ENCODE measurements at regions not wholly inside any gene's neighbourhood (a gene's known extent, or its start where the extent isn't known, plus 50 kb on each side); places are given as distances from the start of the nearest gene placed in this dataset.

DNA sequence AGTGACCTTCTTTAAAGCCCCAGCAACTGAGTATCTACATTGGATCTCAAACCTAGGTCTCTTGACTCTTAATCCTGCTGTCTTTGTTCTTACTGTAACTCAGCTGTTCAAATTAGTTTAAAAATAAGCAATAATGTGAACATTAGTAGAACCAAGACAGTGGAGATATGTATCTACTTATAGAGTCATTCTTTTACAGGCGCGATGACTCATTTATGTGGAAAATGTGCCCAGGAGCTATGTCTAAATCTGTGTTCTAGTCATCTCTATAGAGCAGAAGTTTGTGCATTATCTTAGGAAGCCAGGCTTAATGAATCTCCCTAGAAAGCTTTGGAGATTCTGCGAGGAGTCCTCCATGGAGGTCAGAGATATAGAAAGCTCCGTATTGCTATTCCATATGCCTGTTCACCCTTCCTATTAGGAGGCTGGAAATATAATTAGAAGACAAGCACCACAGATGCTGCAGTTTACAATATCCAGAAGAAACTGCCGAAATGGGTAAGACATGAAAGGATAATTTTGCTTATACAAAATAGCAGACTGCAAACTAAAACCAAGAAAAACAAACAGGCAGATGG, 211.6 kb downstream of the TRIB2 start:
- FAIRE-seq (no peak), DNase-seq (ENCODE audit: insufficient read length, low spot score) (no peak)
- TF ChIP-seq, protein P1, sequence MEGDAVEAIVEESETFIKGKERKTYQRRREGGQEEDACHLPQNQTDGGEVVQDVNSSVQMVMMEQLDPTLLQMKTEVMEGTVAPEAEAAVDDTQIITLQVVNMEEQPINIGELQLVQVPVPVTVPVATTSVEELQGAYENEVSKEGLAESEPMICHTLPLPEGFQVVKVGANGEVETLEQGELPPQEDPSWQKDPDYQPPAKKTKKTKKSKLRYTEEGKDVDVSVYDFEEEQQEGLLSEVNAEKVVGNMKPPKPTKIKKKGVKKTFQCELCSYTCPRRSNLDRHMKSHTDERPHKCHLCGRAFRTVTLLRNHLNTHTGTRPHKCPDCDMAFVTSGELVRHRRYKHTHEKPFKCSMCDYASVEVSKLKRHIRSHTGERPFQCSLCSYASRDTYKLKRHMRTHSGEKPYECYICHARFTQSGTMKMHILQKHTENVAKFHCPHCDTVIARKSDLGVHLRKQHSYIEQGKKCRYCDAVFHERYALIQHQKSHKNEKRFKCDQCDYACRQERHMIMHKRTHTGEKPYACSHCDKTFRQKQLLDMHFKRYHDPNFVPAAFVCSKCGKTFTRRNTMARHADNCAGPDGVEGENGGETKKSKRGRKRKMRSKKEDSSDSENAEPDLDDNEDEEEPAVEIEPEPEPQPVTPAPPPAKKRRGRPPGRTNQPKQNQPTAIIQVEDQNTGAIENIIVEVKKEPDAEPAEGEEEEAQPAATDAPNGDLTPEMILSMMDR (IDR thresholded peaks at IDR 0.05; ENCODE audit: insufficient read depth, missing control alignments): no peak

DNA sequence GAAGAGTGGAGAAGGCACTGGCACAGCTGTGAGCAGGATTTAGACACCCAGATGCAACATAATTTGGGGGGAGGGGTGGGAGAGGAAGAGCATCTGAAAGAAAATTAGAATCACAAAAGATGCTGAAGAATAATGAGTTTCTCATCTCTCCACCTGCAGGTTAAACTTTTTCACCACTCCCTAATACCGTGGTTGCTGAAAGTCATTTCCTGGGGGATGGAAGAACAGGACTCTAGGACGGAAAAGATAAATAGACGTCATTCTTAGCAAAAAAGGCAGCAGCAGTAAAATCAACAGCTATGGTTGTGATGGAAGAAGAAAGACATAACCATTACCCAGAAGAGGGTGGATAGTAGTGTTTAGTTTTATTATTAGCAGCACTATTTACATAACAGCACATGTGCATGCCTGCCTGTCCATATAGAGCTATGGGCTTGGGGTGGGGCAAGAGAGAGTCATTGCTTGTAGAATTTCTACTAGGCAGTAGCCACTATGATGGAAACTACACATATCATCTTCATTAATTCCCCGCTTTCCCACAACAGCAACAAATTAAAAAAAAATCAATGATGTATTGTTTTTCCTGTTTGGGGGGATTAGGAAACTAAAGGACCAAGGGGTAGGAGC, 212.2 kb downstream of the TRIB2 start:
- TF ChIP-seq, protein P1 (IDR thresholded peaks at IDR 0.05; ENCODE audit: insufficient read depth, missing control alignments): no peak

DNA sequence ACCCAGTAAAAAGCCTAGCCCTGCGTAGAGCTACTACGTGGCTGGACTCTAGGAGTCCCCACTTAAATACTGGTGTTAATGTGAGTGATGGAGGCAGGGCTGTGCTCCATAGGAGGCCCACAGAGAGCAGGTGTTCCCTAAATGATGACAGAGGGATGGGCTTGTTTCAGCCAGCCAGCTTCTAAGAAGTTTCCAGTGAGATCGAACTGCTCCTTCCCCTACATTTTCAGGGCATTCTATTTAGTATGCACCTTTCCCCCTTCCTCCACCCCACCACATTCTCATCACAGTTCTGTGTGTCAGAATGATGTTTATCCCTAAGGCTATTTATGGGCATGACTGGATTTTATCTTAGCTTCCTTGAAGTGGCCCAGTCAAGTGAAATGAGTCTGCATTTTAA, 213.0 kb downstream of the TRIB2 start:
- TF ChIP-seq, protein P1 (IDR thresholded peaks at IDR 0.05; ENCODE audit: insufficient read depth, missing control alignments): no peak
- no peak for FAIRE-seq
- no peak for DNase-seq (ENCODE audit: insufficient read length, low spot score)

More for the DNA sequence above, 212.2 kb downstream of the TRIB2 start:
- DNase-seq (ENCODE audit: insufficient read length, low spot score): no peak
- no peak for FAIRE-seq

DNA sequence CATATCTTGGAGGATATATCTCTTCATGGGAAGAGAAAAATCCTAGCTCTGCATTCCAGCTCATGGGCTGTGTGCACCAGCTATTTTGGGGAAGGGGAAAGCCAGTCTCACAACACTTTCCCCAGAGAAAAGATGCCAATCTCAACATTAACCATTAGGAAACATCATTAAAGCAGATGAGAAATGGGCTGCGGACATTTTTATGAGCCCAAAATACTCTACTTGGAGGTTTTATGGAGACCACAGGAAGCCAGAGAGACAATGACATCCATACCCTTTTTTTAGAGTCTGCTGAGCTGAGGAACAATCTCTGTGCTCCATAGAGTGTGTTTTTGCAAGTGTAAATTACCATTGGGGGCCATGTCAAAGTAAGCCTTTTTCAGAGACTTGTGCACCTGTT, 213.7 kb downstream of the TRIB2 start:
- no peak for DNase-seq (ENCODE audit: insufficient read length, low spot score)
- TF ChIP-seq, protein P1 (IDR thresholded peaks at IDR 0.05; ENCODE audit: insufficient read depth, missing control alignments): no peak
- FAIRE-seq: no peak

DNA sequence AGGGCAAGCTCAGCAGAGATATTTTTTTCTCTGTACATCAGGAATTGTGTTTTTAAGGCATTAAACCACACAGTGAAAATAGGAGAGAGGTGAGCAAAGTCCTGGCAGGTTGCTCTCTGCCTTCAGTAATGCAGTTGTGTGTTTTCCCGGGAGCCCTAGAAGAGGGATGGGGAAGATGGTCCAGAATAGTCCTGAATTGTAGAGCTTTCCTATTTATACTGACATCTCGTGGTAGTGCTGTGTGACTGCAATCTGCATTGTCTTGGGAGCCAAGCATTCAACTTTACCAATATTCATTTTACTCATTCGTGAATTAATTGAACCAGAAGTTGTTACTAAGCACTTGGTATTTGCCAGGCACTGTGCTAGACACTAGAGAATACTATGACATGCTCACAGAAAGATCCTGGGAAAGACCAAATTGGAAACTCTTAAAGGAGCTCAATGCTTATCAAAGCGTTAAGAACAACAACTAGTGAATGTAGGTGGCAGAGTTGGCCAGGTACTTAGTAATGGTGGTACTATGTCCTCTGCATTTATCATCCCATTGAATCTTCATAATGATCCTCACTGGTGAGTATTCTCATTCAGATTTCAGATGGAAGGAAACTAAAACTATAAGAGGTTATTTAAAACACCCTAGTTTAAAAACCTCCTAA, 214.6 kb downstream of the TRIB2 start:
- FAIRE-seq: peak; percentile 90
- DNase-seq (ENCODE audit: insufficient read length, low spot score): no peak
- TF ChIP-seq, protein P1 (IDR thresholded peaks at IDR 0.05; ENCODE audit: insufficient read depth, missing control alignments): peak; percentile 84

DNA sequence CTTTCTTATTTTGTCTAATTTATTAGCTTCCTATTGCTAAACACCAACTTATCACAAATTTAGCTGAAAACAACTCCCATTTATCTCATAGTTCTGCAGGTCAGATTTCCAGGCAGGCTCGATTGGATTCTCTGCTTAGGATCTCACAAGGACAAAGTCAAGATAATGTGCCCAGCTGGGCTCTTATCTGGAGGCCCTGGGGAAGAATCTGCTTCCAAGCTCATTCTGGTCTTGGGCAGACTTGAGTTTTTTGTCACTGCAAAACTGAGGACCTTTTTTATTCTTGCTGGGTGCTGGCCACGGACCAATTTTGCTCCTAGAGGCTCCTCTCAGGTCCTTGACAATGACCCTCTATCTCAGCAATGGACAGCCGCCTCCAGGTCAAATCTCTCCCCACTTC, 215.5 kb downstream of the TRIB2 start:
- DNase-seq (ENCODE audit: insufficient read length, low spot score): no peak
- FAIRE-seq: no peak
- TF ChIP-seq, protein P1 (IDR thresholded peaks at IDR 0.05; ENCODE audit: insufficient read depth, missing control alignments): no peak

Measured in D721Med (cell line).